SK-N-SH (cell line): ENCODE measurements at regions not wholly inside any gene's neighbourhood (a gene's known extent, or its start where the extent isn't known, plus 50 kb on each side); places are given as distances from the start of the nearest gene placed in this dataset.

Experiments
- CTCF ChIA-PET: fragments of 300-600, 350-600 bp; formaldehyde crosslinking; extraction: SDS; loops from one replicate; lab custom pipeline; 2021; lab: Yijun Ruan, JAX
- POLR2A ChIA-PET: fragments of 350-600 bp; sonication (Branson Sonifier 250); formaldehyde crosslinking; extraction: SDS; loops from one replicate; lab custom pipeline; 2020; ENCODE audit warnings: antibody characterized with exemption, inconsistent platforms; lab: Yijun Ruan, JAX
- DNase-seq: peaks from one replicate; pipeline ENCODE4 v3.0.0; 2012
- H2AFZ ChIP-seq: fragments of 200-600 bp; sonication (generic); 2 replicates; pipeline ENCODE4 v1.8.1; 2016; ENCODE audit warnings: antibody characterized with exemption, mild to moderate bottlenecking, low read depth
- H3F3A ChIP-seq: fragments of 200-600 bp; sonication (generic); replicated peaks from 2 replicates; pipeline ENCODE3; 2016; ENCODE audit warnings: antibody characterized with exemption, mild to moderate bottlenecking; ENCODE audit not compliant: insufficient read depth
- H3K27ac ChIP-seq, 2 experiments: fragments of 200-500 bp in 1 of 2; fragments of 200-600 bp in 1 of 2; sonication (Bioruptor generic) in 1 of 2; sonication (generic), shearing (Covaris generic) in 1 of 2; 2 replicates each; pipeline versions ENCODE4 v1.5.1 to v1.6.1; 2014 to 2016; ENCODE audit warnings: low read depth in 2 of 2, inconsistent platforms in 1 of 2, low read length in 1 of 2, mild to moderate bottlenecking in 1 of 2, mixed read lengths in 1 of 2
- H3K27me3 ChIP-seq: fragments of 200-600 bp; sonication (generic), shearing (Covaris generic); 2 replicates; pipeline ENCODE4 v1.6.1; 2016; ENCODE audit warnings: mixed run types; ENCODE audit not compliant: insufficient read depth
- H3K36me3 ChIP-seq, 2 experiments: fragments of 200-500 bp in 1 of 2; fragments of 200-600 bp in 1 of 2; sonication (Bioruptor generic) in 1 of 2; sonication (generic) in 1 of 2; replicated peaks in 1 of 2; 2 replicates each; pipeline versions ENCODE3 to v1.5.1; 2014 to 2016; ENCODE audit warnings: low read length in 1 of 2, mild to moderate bottlenecking in 1 of 2; ENCODE audit not compliant: insufficient read depth in 2 of 2, control insufficient read depth in 1 of 2
- H3K4me1 ChIP-seq, 2 experiments: fragments of 200-500 bp in 1 of 2; fragments of 200-600 bp in 1 of 2; sonication (Bioruptor generic) in 1 of 2; sonication (generic), shearing (Covaris generic) in 1 of 2; 2 replicates each; pipeline versions ENCODE4 v1.5.1 to v1.6.1; 2014 to 2016; ENCODE audit warnings: low read depth in 1 of 2, low read length in 1 of 2, mixed run types in 1 of 2; ENCODE audit not compliant: insufficient read depth in 2 of 2, control insufficient read depth in 1 of 2
- H3K4me2 ChIP-seq: fragments of 200-600 bp; sonication (generic), shearing (Covaris generic); 2 replicates; pipeline ENCODE4 v1.6.1; 2017; ENCODE audit warnings: mixed run types
- H3K4me3 ChIP-seq, 2 experiments: fragments of 200-500 bp in 1 of 2; fragments of 200-600 bp in 1 of 2; sonication (Bioruptor generic) in 1 of 2; sonication (generic), shearing (Covaris generic) in 1 of 2; 2 replicates each; pipeline versions ENCODE4 v1.5.1 to v1.8.1; 2014 to 2016; ENCODE audit warnings: low read depth in 2 of 2, inconsistent platforms in 1 of 2, low read length in 1 of 2, mild to moderate bottlenecking in 1 of 2, mixed read lengths in 1 of 2, moderate library complexity in 1 of 2
- H3K79me2 ChIP-seq: fragments of 200-600 bp; sonication (generic); 2 replicates; pipeline ENCODE4 v1.8.1; 2017; ENCODE audit warnings: mild to moderate bottlenecking; ENCODE audit not compliant: insufficient read depth
- H3K9ac ChIP-seq: fragments of 200-600 bp; sonication (generic); 2 replicates; pipeline ENCODE4 v1.6.1; 2017; ENCODE audit warnings: mixed run types
- H3K9me2 ChIP-seq: fragments of 200-600 bp; sonication (generic); 2 replicates; pipeline ENCODE4 v1.6.1; 2017; ENCODE audit warnings: mixed run types
- H3K9me3 ChIP-seq: fragments of 200-600 bp; sonication (generic); 2 replicates; pipeline ENCODE4 v1.6.1; 2017; ENCODE audit warnings: mixed run types, mild to moderate bottlenecking, moderate library complexity
- H4K20me1 ChIP-seq: fragments of 200-600 bp; sonication (generic); 2 replicates; pipeline ENCODE4 v1.6.1; 2017; ENCODE audit warnings: mild to moderate bottlenecking, mixed run types; ENCODE audit not compliant: insufficient read depth
- CHD2 ChIP-seq: fragments of 150-350 bp; IDR thresholded peaks from 2 replicates; pipeline ENCODE4 v1.6.1; 2018; ENCODE audit warnings: low read length; ENCODE audit not compliant: partially characterized antibody
- CTCF ChIP-seq: fragments of 200-600 bp; sonication (generic); IDR thresholded peaks from 2 replicates; pipeline ENCODE4 v1.6.1; 2017; ENCODE audit warnings: antibody characterized with exemption, mild to moderate bottlenecking, moderate library complexity
- ELF1 ChIP-seq: IDR thresholded peaks from 2 replicates; pipeline ENCODE4 v1.4.0; 2012
- EZH2phosphoT487 ChIP-seq: fragments of 200-600 bp; sonication (generic); IDR thresholded peaks from 2 replicates; pipeline ENCODE4 v1.6.1; 2017; ENCODE audit warnings: low read depth, mixed run types, mild to moderate bottlenecking, antibody characterized with exemption, moderate library complexity, borderline replicate concordance
- FOSL2 ChIP-seq: IDR thresholded peaks from 2 replicates; pipeline ENCODE4 v1.4.0; 2012; ENCODE audit warnings: low read depth, mild to moderate bottlenecking, moderate library complexity, borderline replicate concordance
- FOXJ3 ChIP-seq: sonication (generic); formaldehyde crosslinking; IDR thresholded peaks from 2 replicates; pipeline ENCODE4 v1.5.1; 2020; ENCODE audit warnings: mild to moderate bottlenecking, missing genetic modification reagents
- FOXM1 ChIP-seq: IDR thresholded peaks from 2 replicates; pipeline ENCODE4 v1.4.0; 2012; ENCODE audit warnings: low read depth, mild to moderate bottlenecking
- GABPA ChIP-seq: IDR thresholded peaks from 2 replicates; pipeline ENCODE4 v1.4.0; 2012; ENCODE audit warnings: low read depth, mild to moderate bottlenecking
- MXI1 ChIP-seq: IDR thresholded peaks from 2 replicates; pipeline ENCODE4 v1.6.1; 2012; ENCODE audit warnings: mild to moderate bottlenecking, low read depth, low read length, improper control_type of control experiment
- POLR2AphosphoS5 ChIP-seq: IDR thresholded peaks from 2 replicates; pipeline ENCODE4 v1.6.1; 2012; ENCODE audit warnings: low read depth, low read length
- REST ChIP-seq: IDR thresholded peaks from 2 replicates; pipeline ENCODE4 v1.6.1; 2012; ENCODE audit warnings: mild to moderate bottlenecking, low read depth, low read length, moderate library complexity
- RFX5 ChIP-seq: IDR thresholded peaks from 2 replicates; pipeline ENCODE4 v1.6.1; 2012; ENCODE audit warnings: mild to moderate bottlenecking, improper control_type of control experiment, low read length
- SIN3A ChIP-seq: IDR thresholded peaks from 2 replicates; pipeline ENCODE4 v1.6.1; 2012; ENCODE audit warnings: low read depth, mild to moderate bottlenecking, low read length, moderate library complexity, borderline replicate concordance
- TCF12 ChIP-seq: IDR thresholded peaks from 2 replicates; pipeline ENCODE4 v1.4.0; 2012
- TEAD4 ChIP-seq: IDR thresholded peaks from 2 replicates; pipeline ENCODE4 v1.4.0; 2012; ENCODE audit warnings: mild to moderate bottlenecking, borderline replicate concordance; ENCODE audit not compliant: insufficient read depth
- USF1 ChIP-seq: IDR thresholded peaks from 2 replicates; pipeline ENCODE4 v1.4.0; 2012; ENCODE audit warnings: low read depth, borderline replicate concordance
- WGBS: methylation state at CpG from one replicate; pipeline ENCODE4 v1.1.6; 2017; ENCODE audit warnings: low lambda C conversion rate; 5-methylcytosine and 5-hydroxymethylcytosine counted together
- TF ChIP-seq, protein P1 (sequence below): IDR thresholded peaks from 2 replicates; pipeline ENCODE4 v1.4.0; 2012; ENCODE audit warnings: low read depth, borderline replicate concordance
- TF ChIP-seq, protein P2 (sequence below): IDR thresholded peaks from 2 replicates; pipeline ENCODE4; 2012
- TF ChIP-seq, protein P3 (sequence below): IDR thresholded peaks from 2 replicates; pipeline ENCODE4 v1.4.0; 2012; ENCODE audit warnings: low read depth

DNA sequence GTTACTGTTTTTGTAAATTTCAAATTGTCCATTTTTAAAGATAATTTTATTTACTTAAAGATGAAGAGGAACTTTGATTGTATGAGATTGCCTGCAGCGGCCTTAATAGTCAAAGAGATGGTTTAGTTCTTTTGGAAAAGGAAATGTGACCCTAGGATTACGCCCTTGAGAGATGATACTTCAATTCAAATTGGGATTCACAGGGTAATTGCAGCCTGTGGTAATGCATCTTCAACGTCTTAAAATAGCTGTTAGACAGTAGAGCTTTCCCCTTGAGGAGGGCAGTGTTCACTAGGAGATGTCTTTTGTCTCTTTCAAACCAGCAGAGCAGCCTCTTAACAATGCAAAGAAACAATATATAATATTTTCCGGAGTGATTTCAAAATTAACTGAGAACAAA is 127.1 kb downstream of the TAF11L14 start:
- Histone ChIP-seq H4K20me1 (no peaks in the 10 kb centered on the region), H3K36me3 (no peaks in the 10 kb centered on the region), H3K9ac (no peak overlapping the region)
- CTCF ChIA-PET: no interaction called here
- no peak for TF ChIP-seq USF1
- TF ChIP-seq SIN3A: no peak
- no peak for TF ChIP-seq GABPA
- TF ChIP-seq FOSL2: no peak
- no peak for TF ChIP-seq CHD2
- no peak for TF ChIP-seq MXI1
- TF ChIP-seq FOXJ3: no peak
- no peak for TF ChIP-seq POLR2AphosphoS5
- no peak for TF ChIP-seq EZH2phosphoT487
- TF ChIP-seq CTCF: no peak
- TF ChIP-seq, protein P1, sequence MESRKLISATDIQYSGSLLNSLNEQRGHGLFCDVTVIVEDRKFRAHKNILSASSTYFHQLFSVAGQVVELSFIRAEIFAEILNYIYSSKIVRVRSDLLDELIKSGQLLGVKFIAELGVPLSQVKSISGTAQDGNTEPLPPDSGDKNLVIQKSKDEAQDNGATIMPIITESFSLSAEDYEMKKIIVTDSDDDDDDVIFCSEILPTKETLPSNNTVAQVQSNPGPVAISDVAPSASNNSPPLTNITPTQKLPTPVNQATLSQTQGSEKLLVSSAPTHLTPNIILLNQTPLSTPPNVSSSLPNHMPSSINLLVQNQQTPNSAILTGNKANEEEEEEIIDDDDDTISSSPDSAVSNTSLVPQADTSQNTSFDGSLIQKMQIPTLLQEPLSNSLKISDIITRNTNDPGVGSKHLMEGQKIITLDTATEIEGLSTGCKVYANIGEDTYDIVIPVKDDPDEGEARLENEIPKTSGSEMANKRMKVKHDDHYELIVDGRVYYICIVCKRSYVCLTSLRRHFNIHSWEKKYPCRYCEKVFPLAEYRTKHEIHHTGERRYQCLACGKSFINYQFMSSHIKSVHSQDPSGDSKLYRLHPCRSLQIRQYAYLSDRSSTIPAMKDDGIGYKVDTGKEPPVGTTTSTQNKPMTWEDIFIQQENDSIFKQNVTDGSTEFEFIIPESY: no peak
- no peak for TF ChIP-seq TCF12
- TF ChIP-seq ELF1: no peak
- TF ChIP-seq FOXM1: no peak
- TF ChIP-seq, protein P2, sequence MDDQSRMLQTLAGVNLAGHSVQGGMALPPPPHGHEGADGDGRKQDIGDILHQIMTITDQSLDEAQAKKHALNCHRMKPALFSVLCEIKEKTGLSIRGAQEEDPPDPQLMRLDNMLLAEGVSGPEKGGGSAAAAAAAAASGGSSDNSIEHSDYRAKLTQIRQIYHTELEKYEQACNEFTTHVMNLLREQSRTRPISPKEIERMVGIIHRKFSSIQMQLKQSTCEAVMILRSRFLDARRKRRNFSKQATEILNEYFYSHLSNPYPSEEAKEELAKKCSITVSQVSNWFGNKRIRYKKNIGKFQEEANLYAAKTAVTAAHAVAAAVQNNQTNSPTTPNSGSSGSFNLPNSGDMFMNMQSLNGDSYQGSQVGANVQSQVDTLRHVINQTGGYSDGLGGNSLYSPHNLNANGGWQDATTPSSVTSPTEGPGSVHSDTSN: no peak
- TF ChIP-seq, protein P3, sequence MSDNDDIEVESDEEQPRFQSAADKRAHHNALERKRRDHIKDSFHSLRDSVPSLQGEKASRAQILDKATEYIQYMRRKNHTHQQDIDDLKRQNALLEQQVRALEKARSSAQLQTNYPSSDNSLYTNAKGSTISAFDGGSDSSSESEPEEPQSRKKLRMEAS: no peak
- TF ChIP-seq RFX5: no peak
- no peak for TF ChIP-seq TEAD4
- TF ChIP-seq REST: no peak
- TF ChIP-seq, all 33 proteins: peak for 0
- H3F3A ChIP-seq: no peaks in the 10 kb centered on the region
- H3K27me3 ChIP-seq: no peaks in the 10 kb centered on the region
- no peak overlapping the region for H3K4me2 ChIP-seq
- H3K27ac ChIP-seq: no peak overlapping the region
- H3K4me1 ChIP-seq: no peaks in the 10 kb centered on the region
- H3K4me3 ChIP-seq: no peak overlapping the region
- H3K9me2 ChIP-seq: no peaks in the 10 kb centered on the region
- POLR2A ChIA-PET: no interaction called here
- H3K9me3 ChIP-seq: no peaks in the 10 kb centered on the region
- H2AFZ ChIP-seq: no peak overlapping the region
- no peaks in the 10 kb centered on the region for H3K79me2 ChIP-seq
- 12% methylated on average over 4 of the region's 4 CpGs for WGBS
- no peak for DNase-seq
